Fibroblast of lung (primary cell): ENCODE measurements at regions not wholly inside any gene's neighbourhood (a gene's known extent, or its start where the extent isn't known, plus 50 kb on each side); places are given as distances from the start of the nearest gene placed in this dataset.

ENCODE experiments used
- DNase-seq, 2 donors: peaks; one replicate each; pipeline versions ENCODE4 v3.0.0 to v3.0.0-alpha.2; 2010; ENCODE audit warnings: low read depth in 2 of 2
- H2AFZ ChIP-seq: 2 replicates; pipeline ENCODE4 v1.5.1; 2012; ENCODE audit warnings: low read length, control low read depth, inconsistent platforms
- H3K27ac ChIP-seq: 2 replicates; pipeline ENCODE4 v1.5.1; 2011; ENCODE audit warnings: low read length, control low read depth; ENCODE audit not compliant: insufficient read depth
- H3K27me3 ChIP-seq: 2 replicates; pipeline ENCODE4 v1.5.1; 2011; ENCODE audit warnings: mild to moderate bottlenecking, low read length; ENCODE audit not compliant: control insufficient read depth, insufficient read depth
- H3K36me3 ChIP-seq: 2 replicates; pipeline ENCODE4 v1.5.1; 2011; ENCODE audit warnings: low read length; ENCODE audit not compliant: control insufficient read depth, insufficient read depth
- H3K4me1 ChIP-seq: 2 replicates; pipeline ENCODE4 v1.5.1; 2011; ENCODE audit warnings: low read length; ENCODE audit not compliant: control insufficient read depth, insufficient read depth; ENCODE audit errors: extremely low read depth
- H3K4me2 ChIP-seq: 2 replicates; pipeline ENCODE4 v1.5.1; 2011; ENCODE audit warnings: low read length, control low read depth; ENCODE audit not compliant: insufficient read depth; ENCODE audit errors: extremely low read depth
- H3K4me3 ChIP-seq, 4 experiments: fragments of 200-600 bp in 1 of 4; sonication (generic) in 1 of 4; replicated peaks in 1 of 4; 2 replicates each; pipeline ENCODE4 v1.5.1; 2011 to 2016; ENCODE audit warnings: low read length in 4 of 4, low read depth in 3 of 4, mild to moderate bottlenecking in 3 of 4, control low read depth in 2 of 4, inconsistent platforms in 1 of 4, mixed read lengths in 1 of 4; ENCODE audit not compliant: insufficient read depth in 1 of 4; ENCODE audit errors: control extremely low read depth in 1 of 4
- H3K79me2 ChIP-seq: 2 replicates; pipeline ENCODE4 v1.5.1; 2012; ENCODE audit warnings: mild to moderate bottlenecking, low read length, inconsistent platforms; ENCODE audit not compliant: control insufficient read depth, insufficient read depth
- H3K9ac ChIP-seq: 2 replicates; pipeline ENCODE4 v1.5.1; 2011; ENCODE audit warnings: mild to moderate bottlenecking, low read length, control low read depth; ENCODE audit not compliant: insufficient read depth
- H3K9me3 ChIP-seq: 2 replicates; pipeline ENCODE4 v1.5.1; 2012; ENCODE audit warnings: low read depth, low read length; ENCODE audit not compliant: control insufficient read depth, insufficient read depth
- H4K20me1 ChIP-seq: 2 replicates; pipeline ENCODE4 v1.5.1; 2011; ENCODE audit warnings: low read length; ENCODE audit not compliant: control insufficient read depth, insufficient read depth; ENCODE audit errors: extremely low read depth
- CTCF ChIP-seq, 2 donors: IDR thresholded peaks in 1 of 2; conservative IDR thresholded peaks in 1 of 2; 1 replicate in 1 of 2; 2 replicates in 1 of 2; pipeline ENCODE4 v1.5.1; 2011 to 2012; ENCODE audit warnings: low read length in 2 of 2, control low read depth in 1 of 2, inconsistent platforms in 1 of 2, low read depth in 1 of 2, mild to moderate bottlenecking in 1 of 2
- EZH2 ChIP-seq: IDR thresholded peaks from 2 replicates; pipeline ENCODE4 v1.5.1; 2012; ENCODE audit warnings: low read length, control low read depth, mild to moderate bottlenecking; ENCODE audit errors: missing control alignments

DNA sequence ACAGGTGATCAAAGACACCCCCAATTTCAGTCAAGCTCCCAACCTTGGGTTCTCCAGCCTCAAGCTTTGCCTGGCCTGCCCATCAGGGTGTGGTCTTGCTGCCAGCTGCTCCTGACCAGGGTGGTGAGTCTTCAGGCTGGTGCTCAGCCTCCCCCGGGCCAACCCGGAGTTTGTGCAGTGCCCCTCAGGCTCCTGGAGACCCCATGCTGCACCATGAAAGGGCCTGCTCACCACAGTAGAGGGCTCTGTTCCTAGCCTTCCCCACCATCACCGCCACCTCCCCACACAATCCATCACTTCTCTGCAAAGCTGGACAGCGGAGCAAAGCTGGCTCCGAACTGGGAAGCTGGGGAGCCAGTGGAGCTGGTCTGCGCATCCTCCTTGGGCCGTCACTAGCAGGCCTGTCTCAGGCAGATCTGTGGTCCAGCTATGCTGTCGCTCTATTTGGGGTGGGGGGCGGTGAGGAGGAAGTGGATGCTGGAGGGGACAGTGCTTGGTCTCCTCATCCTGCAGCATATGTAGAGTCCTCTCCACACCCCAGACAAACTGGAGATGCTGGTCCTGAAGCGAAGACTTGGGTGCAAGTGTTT, 88.5 kb upstream of the RPL38 start:
- no peak overlapping the region for H2AFZ ChIP-seq
- H3K27ac ChIP-seq, result no peak overlapping the region
- no peak overlapping the region for H3K4me3 ChIP-seq
- no peak overlapping the region for H3K9ac ChIP-seq
- H3K79me2 ChIP-seq, result no peaks in the 10 kb centered on the region
- H3K27me3 ChIP-seq, result no peaks in the 10 kb centered on the region
- no peak for DNase-seq
- no peaks in the 10 kb centered on the region for H3K4me1 ChIP-seq
- no peak overlapping the region for H3K4me2 ChIP-seq
- no peaks in the 10 kb centered on the region for H3K36me3 ChIP-seq
- no peaks in the 10 kb centered on the region for H3K9me3 ChIP-seq
- H4K20me1 ChIP-seq, result no peaks in the 10 kb centered on the region
- TF ChIP-seq CTCF (conservative IDR thresholded peaks at IDR 0.05 in 1 of 2, IDR thresholded peaks at IDR 0.05 in 1 of 2; ENCODE audit: low read depth in 1 of 2, low read length in 2 of 2) (no peak), EZH2 (no peak)

DNA sequence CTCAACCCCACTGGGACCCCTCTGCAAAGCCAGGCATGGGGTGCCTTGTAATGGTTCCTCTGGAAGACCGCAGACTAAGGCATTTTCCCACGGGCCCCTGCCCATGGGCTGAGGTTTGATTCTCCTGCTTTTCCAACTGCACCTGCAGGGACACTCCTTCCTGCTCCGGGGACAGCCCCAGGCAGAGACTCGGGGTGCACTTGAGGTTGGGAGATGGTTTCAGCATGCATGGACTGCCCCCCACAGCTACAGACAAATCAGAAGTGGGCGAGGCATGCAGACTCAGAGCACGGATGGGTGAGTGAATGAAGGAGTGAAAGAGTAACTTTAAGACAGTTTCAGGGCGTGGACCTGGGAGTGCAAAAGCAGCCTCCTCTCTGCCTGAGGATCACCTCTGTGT, 87.9 kb upstream of the RPL38 start:
- DNase-seq, result no peak
- Histone ChIP-seq H2AFZ (no peak overlapping the region), H3K4me1 (no peaks in the 10 kb centered on the region), H4K20me1 (no peaks in the 10 kb centered on the region), H3K36me3 (no peaks in the 10 kb centered on the region), H3K4me3 (no peak overlapping the region), H3K27me3 (no peaks in the 10 kb centered on the region), H3K4me2 (no peak overlapping the region), H3K9me3 (no peaks in the 10 kb centered on the region), H3K79me2 (no peaks in the 10 kb centered on the region), H3K27ac (no peak overlapping the region), H3K9ac (no peak overlapping the region)
- TF ChIP-seq CTCF (conservative IDR thresholded peaks at IDR 0.05 in 1 of 2, IDR thresholded peaks at IDR 0.05 in 1 of 2; ENCODE audit: low read depth in 1 of 2, low read length in 2 of 2) (no peak), EZH2 (no peak)

GRCh38 chr17:74116087-74116717, 87.3 kb upstream of the RPL38 start:
- Histone ChIP-seq H2AFZ (no peak overlapping the region), H3K4me2 (no peak overlapping the region), H3K9me3 (no peaks in the 10 kb centered on the region), H3K4me3 (no peak overlapping the region), H3K36me3 (no peaks in the 10 kb centered on the region), H3K9ac (no peak overlapping the region), H3K27me3 (no peaks in the 10 kb centered on the region), H3K4me1 (no peaks in the 10 kb centered on the region), H3K27ac (no peak overlapping the region), H4K20me1 (no peaks in the 10 kb centered on the region), H3K79me2 (no peaks in the 10 kb centered on the region)
- no peak for TF ChIP-seq EZH2
- TF ChIP-seq CTCF (conservative IDR thresholded peaks at IDR 0.05 in 1 of 2, IDR thresholded peaks at IDR 0.05 in 1 of 2; ENCODE audit: low read depth in 1 of 2, low read length in 2 of 2), result no peak
- DNase-seq, result peak in 1 of 2 donors; percentile 20
